Mammary epithelial cell (primary cell): ENCODE measurements at regions not wholly inside any gene's neighbourhood (a gene's known extent, or its start where the extent isn't known, plus 50 kb on each side); places are given as distances from the start of the nearest gene placed in this dataset.

Experiments
- EZH2 ChIP-seq: IDR thresholded peaks from 2 replicates; pipeline ENCODE4 v1.6.1; 2012; ENCODE audit warnings: low read length, inconsistent platforms, borderline replicate concordance
- TF ChIP-seq, protein P1 (sequence below), 2 donors: IDR thresholded peaks in 1 of 2; conservative IDR thresholded peaks in 1 of 2; 2 replicates each; pipeline ENCODE4 v1.5.1; 2011 to 2012; ENCODE audit warnings: inconsistent platforms in 2 of 2, low read length in 2 of 2, mild to moderate bottlenecking in 2 of 2, control low read depth in 1 of 2, low read depth in 1 of 2; ENCODE audit not compliant: insufficient read depth in 1 of 2; ENCODE audit errors: extremely low read depth in 1 of 2

DNA sequence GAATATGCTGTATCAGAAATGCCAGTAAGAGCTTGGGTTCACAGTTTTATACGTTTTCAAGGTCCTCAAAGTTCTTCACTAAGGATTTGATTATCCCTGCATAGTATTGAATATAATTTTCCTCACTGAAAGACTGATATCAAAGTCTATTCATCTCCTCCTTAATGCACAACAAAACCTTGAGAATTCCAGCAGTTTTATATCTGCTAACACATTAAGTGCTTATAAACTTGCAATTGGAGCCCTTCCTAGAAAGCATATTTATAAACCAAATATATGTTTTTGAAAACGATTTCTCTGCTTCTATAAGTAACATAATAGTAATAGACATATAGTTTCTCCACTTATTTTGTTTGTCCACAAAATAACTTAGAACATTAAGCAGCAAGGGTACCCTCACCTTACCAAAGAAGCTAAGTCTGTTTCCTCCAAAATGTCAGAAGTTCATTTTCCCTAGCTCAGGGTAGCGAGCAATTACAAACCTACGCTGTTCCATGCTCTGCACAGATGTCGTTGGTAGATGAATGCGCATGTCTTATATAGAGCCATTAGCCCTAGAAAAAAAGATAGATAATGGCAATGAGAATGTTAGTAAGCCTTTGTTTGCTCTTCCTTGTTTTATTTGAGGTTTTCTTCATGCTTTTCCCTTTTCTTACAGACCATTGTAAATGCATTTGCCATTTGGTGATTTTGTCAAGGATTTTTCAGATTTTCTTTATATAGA lies 213.2 kb downstream of the RBM43 start:
- no peak for TF ChIP-seq EZH2
- TF ChIP-seq, protein P1, sequence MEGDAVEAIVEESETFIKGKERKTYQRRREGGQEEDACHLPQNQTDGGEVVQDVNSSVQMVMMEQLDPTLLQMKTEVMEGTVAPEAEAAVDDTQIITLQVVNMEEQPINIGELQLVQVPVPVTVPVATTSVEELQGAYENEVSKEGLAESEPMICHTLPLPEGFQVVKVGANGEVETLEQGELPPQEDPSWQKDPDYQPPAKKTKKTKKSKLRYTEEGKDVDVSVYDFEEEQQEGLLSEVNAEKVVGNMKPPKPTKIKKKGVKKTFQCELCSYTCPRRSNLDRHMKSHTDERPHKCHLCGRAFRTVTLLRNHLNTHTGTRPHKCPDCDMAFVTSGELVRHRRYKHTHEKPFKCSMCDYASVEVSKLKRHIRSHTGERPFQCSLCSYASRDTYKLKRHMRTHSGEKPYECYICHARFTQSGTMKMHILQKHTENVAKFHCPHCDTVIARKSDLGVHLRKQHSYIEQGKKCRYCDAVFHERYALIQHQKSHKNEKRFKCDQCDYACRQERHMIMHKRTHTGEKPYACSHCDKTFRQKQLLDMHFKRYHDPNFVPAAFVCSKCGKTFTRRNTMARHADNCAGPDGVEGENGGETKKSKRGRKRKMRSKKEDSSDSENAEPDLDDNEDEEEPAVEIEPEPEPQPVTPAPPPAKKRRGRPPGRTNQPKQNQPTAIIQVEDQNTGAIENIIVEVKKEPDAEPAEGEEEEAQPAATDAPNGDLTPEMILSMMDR (conservative IDR thresholded peaks at IDR 0.05 in 1 of 2, IDR thresholded peaks at IDR 0.05 in 1 of 2; ENCODE audit: extremely low read depth in 1 of 2, insufficient read depth in 1 of 2, low read depth in 1 of 2, low read length in 2 of 2): no peak
